Activated naive CD4-positive, alpha-beta T cell treated with anti-CD3 and anti-CD28 coated beads, Interleukin-2, amount 10 ng/mL, durations not matched to agents 7 days and 5 days (primary cell): ENCODE measurements at regions not wholly inside any gene's neighbourhood (a gene's known extent, or its start where the extent isn't known, plus 50 kb on each side); places are given as distances from the start of the nearest gene placed in this dataset.
"Not testable (repeated sequence)": the region's sequence is repeated elsewhere in the genome, so short reads cannot be mapped to it uniquely, and the experiment has no call there.

ENCODE experiments used
- CTCF ChIA-PET: fragments of 350-600 bp; sonication (Branson Sonifier 250); formaldehyde crosslinking; loops from one replicate; lab custom pipeline; 2021; ENCODE audit warnings: antibody characterized with exemption; lab: Charles Lee
- DNase-seq: peaks from one replicate; pipeline ENCODE4 v3.0.0-alpha.2; 2020
- H3K27ac Mint-ChIP-seq: one replicate; pipeline ENCODE4 v1.8.0; 2021; ENCODE audit warnings: mild to moderate bottlenecking, moderate library complexity, mixed read lengths
- H3K27me3 Mint-ChIP-seq: one replicate; pipeline ENCODE4 v1.8.0; 2021; ENCODE audit warnings: mild to moderate bottlenecking, mixed read lengths
- H3K36me3 Mint-ChIP-seq: one replicate; pipeline ENCODE4 v1.8.0; 2021; ENCODE audit warnings: mixed read lengths
- H3K4me1 Mint-ChIP-seq: one replicate; pipeline ENCODE4 v1.8.0; 2021; ENCODE audit warnings: mixed read lengths
- H3K4me3 Mint-ChIP-seq: one replicate; pipeline ENCODE4 v1.8.0; 2021; ENCODE audit warnings: mild to moderate bottlenecking, moderate library complexity, mixed read lengths
- H3K9me3 Mint-ChIP-seq: one replicate; pipeline ENCODE4 v1.8.0; 2021; ENCODE audit warnings: mixed read lengths

GRCh38 chr7:51968461-51968860 is 651.9 kb upstream of the COBL start:
- no peaks in the 10 kb centered on the region for H3K36me3 Mint-ChIP-seq
- CTCF ChIA-PET = no interaction called here
- DNase-seq = no peak
- no peak overlapping the region for H3K4me3 Mint-ChIP-seq
- no peak overlapping the region for H3K27ac Mint-ChIP-seq
- H3K4me1 Mint-ChIP-seq = no peaks in the 10 kb centered on the region
- H3K9me3 Mint-ChIP-seq = peaks cover 9% of the 10 kb centered on the region
- no peaks in the 10 kb centered on the region for H3K27me3 Mint-ChIP-seq

- CTCF ChIA-PET = no interaction called here
- peaks cover 2% of the 10 kb centered on the region for H3K9me3 Mint-ChIP-seq
- DNase-seq = no peak
- no peak overlapping the region for H3K4me3 Mint-ChIP-seq
- H3K27ac Mint-ChIP-seq = no peak overlapping the region
- no peaks in the 10 kb centered on the region for H3K27me3 Mint-ChIP-seq
- H3K4me1 Mint-ChIP-seq = no peaks in the 10 kb centered on the region
- no peaks in the 10 kb centered on the region for H3K36me3 Mint-ChIP-seq
Measured at GRCh38 chr7:51965454-51965853, 648.8 kb upstream of the COBL start.

GRCh38 chr7:51961804-51962203 is 645.2 kb upstream of the COBL start:
- CTCF ChIA-PET = no interaction called here
- Mint-ChIP-seq H3K4me1 (no peaks in the 10 kb centered on the region), H3K36me3 (no peaks in the 10 kb centered on the region), H3K4me3 (no peak overlapping the region), H3K27ac (no peak overlapping the region), H3K9me3 (peaks cover 2% of the 10 kb centered on the region), H3K27me3 (no peaks in the 10 kb centered on the region)
- no peak for DNase-seq

- H3K27me3 Mint-ChIP-seq = no peaks in the 10 kb centered on the region
- CTCF ChIA-PET = no interaction called here
- no peaks in the 10 kb centered on the region for H3K4me1 Mint-ChIP-seq
- no peak overlapping the region for H3K4me3 Mint-ChIP-seq
- DNase-seq = no peak
- H3K36me3 Mint-ChIP-seq = no peaks in the 10 kb centered on the region
- peaks cover 2% of the 10 kb centered on the region for H3K9me3 Mint-ChIP-seq
- H3K27ac Mint-ChIP-seq = no peak overlapping the region
Measured at GRCh38 chr7:51950813-51951212, 634.2 kb upstream of the COBL start.

- Mint-ChIP-seq H3K4me3 (no peak overlapping the region), H3K27ac (no peak overlapping the region), H3K9me3 (peaks cover 7% of the 10 kb centered on the region), H3K4me1 (no peaks in the 10 kb centered on the region), H3K27me3 (no peaks in the 10 kb centered on the region), H3K36me3 (no peaks in the 10 kb centered on the region)
- CTCF ChIA-PET = no interaction called here
- no peak for DNase-seq
Measured at GRCh38 chr7:51949726-51950644, 633.4 kb upstream of the COBL start.

GRCh38 chr7:51930834-51931233 is 614.2 kb upstream of the COBL start:
- no peak overlapping the region for H3K27ac Mint-ChIP-seq
- no peaks in the 10 kb centered on the region for H3K4me1 Mint-ChIP-seq
- peaks cover 15% of the 10 kb centered on the region for H3K9me3 Mint-ChIP-seq
- CTCF ChIA-PET = no interaction called here
- H3K36me3 Mint-ChIP-seq = no peaks in the 10 kb centered on the region
- no peak for DNase-seq
- H3K4me3 Mint-ChIP-seq = no peak overlapping the region
- no peaks in the 10 kb centered on the region for H3K27me3 Mint-ChIP-seq

GRCh38 chr7:51929818-51930217 is 613.2 kb upstream of the COBL start:
- Mint-ChIP-seq H3K4me1 (no peaks in the 10 kb centered on the region), H3K9me3 (peaks cover 18% of the 10 kb centered on the region), H3K27ac (no peak overlapping the region), H3K27me3 (no peaks in the 10 kb centered on the region), H3K4me3 (no peak overlapping the region), H3K36me3 (no peaks in the 10 kb centered on the region)
- no peak for DNase-seq
- CTCF ChIA-PET = no interaction called here

- CTCF ChIA-PET = no interaction called here
- no peak overlapping the region for H3K27ac Mint-ChIP-seq
Measured at GRCh38 chr7:51927738-51928137, 611.1 kb upstream of the COBL start.

GRCh38 chr7:51918581-51918980 is 602.0 kb upstream of the COBL start:
- Mint-ChIP-seq H3K4me1 (no peaks in the 10 kb centered on the region), H3K27ac (no peak overlapping the region), H3K9me3 (peaks cover 20% of the 10 kb centered on the region), H3K4me3 (no peak overlapping the region), H3K27me3 (no peaks in the 10 kb centered on the region), H3K36me3 (no peaks in the 10 kb centered on the region)
- CTCF ChIA-PET = no interaction called here
- DNase-seq = no peak

More at GRCh38 chr7:51927738-51928137, 611.1 kb upstream of the COBL start:
- DNase-seq = no peak
- no peak overlapping the region for H3K4me3 Mint-ChIP-seq
- no peaks in the 10 kb centered on the region for H3K4me1 Mint-ChIP-seq
- H3K36me3 Mint-ChIP-seq = no peaks in the 10 kb centered on the region
- H3K9me3 Mint-ChIP-seq = peaks cover 27% of the 10 kb centered on the region
- H3K27me3 Mint-ChIP-seq = no peaks in the 10 kb centered on the region

- Mint-ChIP-seq H3K36me3 (no peaks in the 10 kb centered on the region), H3K9me3 (peaks cover 18% of the 10 kb centered on the region), H3K4me3 (no peak overlapping the region), H3K4me1 (no peaks in the 10 kb centered on the region), H3K27ac (no peak overlapping the region), H3K27me3 (no peaks in the 10 kb centered on the region)
- CTCF ChIA-PET = no interaction called here
- no peak for DNase-seq
Measured at GRCh38 chr7:51901489-51901840, 584.9 kb upstream of the COBL start.

- H3K36me3 Mint-ChIP-seq, H3K4me3 Mint-ChIP-seq, CTCF ChIA-PET, H3K27ac Mint-ChIP-seq, H3K4me1 Mint-ChIP-seq, H3K27me3 Mint-ChIP-seq, DNase-seq: not testable (repeated sequence)
- peaks cover 18% of the 10 kb centered on the region for H3K9me3 Mint-ChIP-seq
Measured at GRCh38 chr7:51900755-51901488, 584.3 kb upstream of the COBL start.

GRCh38 chr7:51899611-51900010 is 583.0 kb upstream of the COBL start:
- Mint-ChIP-seq H3K27me3 (no peaks in the 10 kb centered on the region), H3K4me3 (no peak overlapping the region), H3K9me3 (peaks cover 14% of the 10 kb centered on the region), H3K4me1 (no peaks in the 10 kb centered on the region), H3K27ac (no peak overlapping the region), H3K36me3 (no peaks in the 10 kb centered on the region)
- CTCF ChIA-PET = no interaction called here
- no peak for DNase-seq

- no peak overlapping the region for H3K4me3 Mint-ChIP-seq
- DNase-seq = no peak
- H3K36me3 Mint-ChIP-seq = no peaks in the 10 kb centered on the region
- H3K9me3 Mint-ChIP-seq = peaks cover 15% of the 10 kb centered on the region
- H3K27me3 Mint-ChIP-seq = no peaks in the 10 kb centered on the region
- no peak overlapping the region for H3K27ac Mint-ChIP-seq
- CTCF ChIA-PET = no interaction called here
- no peaks in the 10 kb centered on the region for H3K4me1 Mint-ChIP-seq
Measured at GRCh38 chr7:51882412-51882811, 565.8 kb upstream of the COBL start.

- Mint-ChIP-seq H3K27me3 (no peaks in the 10 kb centered on the region), H3K27ac (no peak overlapping the region), H3K36me3 (no peaks in the 10 kb centered on the region), H3K4me1 (no peaks in the 10 kb centered on the region), H3K9me3 (peaks cover 14% of the 10 kb centered on the region), H3K4me3 (no peak overlapping the region)
- no peak for DNase-seq
- CTCF ChIA-PET = no interaction called here
Measured at GRCh38 chr7:51881309-51881708, 564.7 kb upstream of the COBL start.

GRCh38 chr7:51878865-51879264 is 562.3 kb upstream of the COBL start:
- H3K36me3 Mint-ChIP-seq = no peaks in the 10 kb centered on the region
- no peak for DNase-seq
- CTCF ChIA-PET = no interaction called here
- no peak overlapping the region for H3K27ac Mint-ChIP-seq
- no peaks in the 10 kb centered on the region for H3K27me3 Mint-ChIP-seq
- H3K9me3 Mint-ChIP-seq = peaks cover 6% of the 10 kb centered on the region
- no peak overlapping the region for H3K4me3 Mint-ChIP-seq
- H3K4me1 Mint-ChIP-seq = no peaks in the 10 kb centered on the region
